GM06990 (cell line): ENCODE measurements at regions not wholly inside any gene's neighbourhood (a gene's known extent, or its start where the extent isn't known, plus 50 kb on each side); places are given as distances from the start of the nearest gene placed in this dataset.

ENCODE experiments used
- DNase-seq: peaks from one replicate; pipeline ENCODE4 v3.0.0-alpha.2; 2011; ENCODE audit not compliant: insufficient read length; ENCODE audit errors: extremely low read depth
- H3K27me3 ChIP-seq: replicated peaks from 2 replicates; pipeline ENCODE4 v1.6.0; 2011; ENCODE audit warnings: low read length; ENCODE audit not compliant: control insufficient read depth, insufficient read depth
- H3K36me3 ChIP-seq: 2 replicates; pipeline ENCODE4 v1.5.1; 2011; ENCODE audit warnings: low read length; ENCODE audit not compliant: control insufficient read depth, insufficient read depth
- H3K4me3 ChIP-seq: replicated peaks from 2 replicates; pipeline ENCODE4 v1.5.1; 2011; ENCODE audit warnings: low read depth, mild to moderate bottlenecking, control low read depth, low read length
- CTCF ChIP-seq: IDR thresholded peaks from 2 replicates; pipeline ENCODE4 v1.5.1; 2011; ENCODE audit warnings: low read length, control low read depth, mild to moderate bottlenecking, inconsistent platforms; ENCODE audit not compliant: insufficient read depth, poor library complexity, severe bottlenecking

- DNase-seq = no peak
- no peak for TF ChIP-seq CTCF
- no peaks in the 10 kb centered on the region for H3K27me3 ChIP-seq
- no peaks in the 10 kb centered on the region for H3K36me3 ChIP-seq
- H3K4me3 ChIP-seq = no peak overlapping the region
Measured at GRCh38 chr6:153435787-153436186, 304.7 kb upstream of the RGS17 start.

DNA sequence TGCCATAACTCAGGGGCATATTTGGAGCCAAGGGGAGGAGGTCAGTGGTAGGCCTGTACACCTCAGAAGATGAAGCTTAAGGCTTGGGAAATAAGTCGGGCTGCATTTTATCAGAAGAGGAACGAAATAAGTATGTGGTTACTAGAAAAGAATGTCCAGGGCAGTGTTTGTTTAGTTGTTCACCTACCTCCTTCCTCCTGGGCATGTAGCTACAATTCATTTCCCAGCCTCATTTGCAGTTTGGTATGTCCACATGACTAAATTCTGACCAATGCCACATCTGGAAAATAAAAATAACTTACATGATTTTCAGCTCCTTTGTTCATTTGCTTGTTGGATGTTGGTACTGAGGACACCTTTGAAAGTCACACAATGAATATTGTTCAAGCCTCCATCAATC, 294.5 kb upstream of the RGS17 start:
- no peak for DNase-seq
- no peaks in the 10 kb centered on the region for H3K27me3 ChIP-seq
- TF ChIP-seq CTCF = no peak
- H3K4me3 ChIP-seq = no peak overlapping the region
- H3K36me3 ChIP-seq = no peaks in the 10 kb centered on the region

DNA sequence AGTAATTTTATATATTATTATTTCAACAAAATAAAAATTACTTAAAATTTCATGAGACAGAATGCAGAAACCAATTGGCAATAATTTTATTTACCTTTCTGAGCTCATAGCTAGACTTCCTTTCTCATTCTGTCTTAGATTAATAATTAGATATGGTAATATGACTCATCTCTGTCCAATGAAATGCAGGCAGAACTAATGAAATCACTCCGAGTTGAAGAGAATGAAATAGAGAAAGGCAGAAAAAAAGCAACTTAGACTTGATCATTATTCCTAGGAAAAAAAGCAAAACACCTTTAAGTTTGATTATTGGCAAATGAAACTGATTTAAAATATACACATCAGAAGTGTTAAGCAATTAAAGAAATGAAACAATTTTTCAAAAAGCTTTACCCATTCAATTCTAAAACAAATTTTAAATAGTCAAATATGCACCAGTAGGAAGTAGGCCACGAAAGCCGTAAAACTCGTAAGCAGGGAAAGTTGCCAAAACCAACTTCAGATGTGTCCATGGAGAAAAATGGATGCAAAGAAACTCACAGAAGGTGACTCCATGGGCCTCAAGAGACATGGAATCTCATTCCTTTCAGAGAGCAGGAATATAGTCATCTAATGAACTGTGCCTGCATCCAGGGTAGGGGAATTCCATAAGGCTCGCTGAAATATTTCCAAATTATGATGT, 293.8 kb upstream of the RGS17 start:
- Histone ChIP-seq H3K4me3 (no peak overlapping the region), H3K36me3 (no peaks in the 10 kb centered on the region), H3K27me3 (no peaks in the 10 kb centered on the region)
- TF ChIP-seq CTCF = no peak
- DNase-seq = no peak

- Histone ChIP-seq H3K27me3 (no peaks in the 10 kb centered on the region), H3K4me3 (no peak overlapping the region), H3K36me3 (no peaks in the 10 kb centered on the region)
- no peak for TF ChIP-seq CTCF
- no peak for DNase-seq
Measured at GRCh38 chr6:153412519-153412918, 281.4 kb upstream of the RGS17 start.

GRCh38 chr6:153411070-153411648, 280.1 kb upstream of the RGS17 start:
- Histone ChIP-seq H3K36me3 (no peaks in the 10 kb centered on the region), H3K4me3 (no peak overlapping the region), H3K27me3 (no peaks in the 10 kb centered on the region)
- TF ChIP-seq CTCF = no peak
- DNase-seq = no peak
